ENCODE measurements at regions not wholly inside any gene's neighbourhood (a gene's known extent, or its start where the extent isn't known, plus 50 kb on each side); places are given as distances from the start of the nearest gene placed in this dataset.

DNA sequence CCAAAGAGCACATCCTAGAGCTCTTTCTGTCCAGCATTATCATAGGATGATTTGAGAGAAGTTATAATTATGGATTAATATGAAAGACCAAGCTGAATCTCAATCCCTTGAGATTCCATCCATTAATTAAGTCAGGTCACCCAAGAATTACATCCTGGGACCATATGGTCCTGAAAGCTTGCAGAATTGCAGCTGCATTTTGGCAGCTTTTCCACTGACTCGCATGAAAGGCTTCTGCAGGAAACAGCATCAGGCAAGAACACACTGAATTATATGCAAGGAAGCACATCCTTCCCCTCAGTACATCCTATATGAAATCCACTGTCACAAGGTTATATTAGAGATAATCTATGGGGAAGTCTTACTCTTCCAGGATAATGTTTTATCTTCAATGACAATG lies 109.1 kb upstream of the CTNND2 start:
- H3K79me2 ChIP-seq (ENCODE audit: control insufficient read depth, low read length): no peaks in the 10 kb centered on the region
- no peak overlapping the region for H3K27ac ChIP-seq (ENCODE audit: low read depth, low read length)
- no peaks in the 10 kb centered on the region for H3K9me2 ChIP-seq (replicated peaks; ENCODE audit: control insufficient read depth, low read length)
- no peaks in the 10 kb centered on the region for H3K27me3 ChIP-seq (ENCODE audit: control insufficient read depth, low read length)
- H3K9me3 ChIP-seq (ENCODE audit: control insufficient read depth, insufficient read depth, low read length): no peaks in the 10 kb centered on the region; the same call in 1 of the 2 replicates
- TF ChIP-seq CTCF (IDR thresholded peaks at IDR 0.05; ENCODE audit: low read depth, low read length, poor library complexity, severe bottlenecking) (no peak), EZH2phosphoT487 (IDR thresholded peaks at IDR 0.05; ENCODE audit: borderline replicate concordance, low read length) (no peak)
- H3F3A ChIP-seq (ENCODE audit: control insufficient read depth, insufficient read depth): no peaks in the 10 kb centered on the region
- no peaks in the 10 kb centered on the region for H4K20me1 ChIP-seq (ENCODE audit: control insufficient read depth, insufficient read depth, low read depth, low read length)
- H3K4me3 ChIP-seq (ENCODE audit: low read length): no peak overlapping the region
- no peak overlapping the region for H3K4me2 ChIP-seq (ENCODE audit: low read length)
- H3K4me1 ChIP-seq (ENCODE audit: control insufficient read depth, low read length): no peaks in the 10 kb centered on the region
- no peaks in the 10 kb centered on the region for H3K36me3 ChIP-seq (ENCODE audit: control insufficient read depth, low read length)

DNA sequence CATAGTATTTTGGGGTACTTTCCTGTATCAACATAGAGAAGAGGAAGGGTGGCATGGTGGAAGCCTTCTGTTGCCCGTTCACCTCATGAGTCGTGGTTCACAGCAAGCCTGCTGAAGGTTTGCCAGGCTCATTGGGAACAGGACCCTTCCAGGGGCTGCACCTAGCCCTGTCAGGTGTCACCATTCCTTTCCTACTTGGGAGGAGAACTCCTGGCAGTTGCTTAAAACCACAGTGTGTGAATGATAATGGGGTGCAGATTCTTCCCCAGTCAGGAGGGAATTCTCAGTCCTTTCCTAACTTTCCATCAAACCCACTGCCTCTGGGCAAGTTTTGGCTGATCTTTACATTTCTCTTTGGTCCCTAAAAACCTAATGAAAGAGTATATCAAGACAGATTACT lies 99.4 kb upstream of the CTNND2 start:
- Histone ChIP-seq H4K20me1 (ENCODE audit: control insufficient read depth, insufficient read depth, low read depth, low read length) (no peaks in the 10 kb centered on the region), H3F3A (ENCODE audit: control insufficient read depth, insufficient read depth) (no peaks in the 10 kb centered on the region), H3K4me2 (ENCODE audit: low read length) (no peak overlapping the region), H3K36me3 (ENCODE audit: control insufficient read depth, low read length) (no peaks in the 10 kb centered on the region), H3K4me3 (ENCODE audit: low read length) (no peak overlapping the region), H3K9me3 (ENCODE audit: control insufficient read depth, insufficient read depth, low read length) (no peaks in the 10 kb centered on the region), H3K4me1 (ENCODE audit: control insufficient read depth, low read length) (no peaks in the 10 kb centered on the region), H3K79me2 (ENCODE audit: control insufficient read depth, low read length) (no peaks in the 10 kb centered on the region), H3K27me3 (ENCODE audit: control insufficient read depth, low read length) (no peaks in the 10 kb centered on the region), H3K27ac (ENCODE audit: low read depth, low read length) (no peak overlapping the region), H3K9me2 (replicated peaks; ENCODE audit: control insufficient read depth, low read length) (no peaks in the 10 kb centered on the region)
- no peak for TF ChIP-seq CTCF (IDR thresholded peaks at IDR 0.05; ENCODE audit: low read depth, low read length, poor library complexity, severe bottlenecking)
- TF ChIP-seq EZH2phosphoT487 (IDR thresholded peaks at IDR 0.05; ENCODE audit: borderline replicate concordance, low read length): no peak

GRCh38 chr5:11998397-11998796 lies 94.2 kb upstream of the CTNND2 start:
- Histone ChIP-seq H3K9me3 (ENCODE audit: control insufficient read depth, insufficient read depth, low read length) (no peaks in the 10 kb centered on the region), H3F3A (ENCODE audit: control insufficient read depth, insufficient read depth) (no peaks in the 10 kb centered on the region), H3K27ac (ENCODE audit: low read depth, low read length) (no peak overlapping the region), H3K36me3 (ENCODE audit: control insufficient read depth, low read length) (no peaks in the 10 kb centered on the region), H3K4me1 (ENCODE audit: control insufficient read depth, low read length) (no peaks in the 10 kb centered on the region), H3K9me2 (replicated peaks; ENCODE audit: control insufficient read depth, low read length) (no peaks in the 10 kb centered on the region), H3K4me3 (ENCODE audit: low read length) (no peak overlapping the region), H3K4me2 (ENCODE audit: low read length) (no peak overlapping the region), H4K20me1 (ENCODE audit: control insufficient read depth, insufficient read depth, low read depth, low read length) (no peaks in the 10 kb centered on the region), H3K27me3 (ENCODE audit: control insufficient read depth, low read length) (no peaks in the 10 kb centered on the region), H3K79me2 (ENCODE audit: control insufficient read depth, low read length) (no peaks in the 10 kb centered on the region)
- TF ChIP-seq EZH2phosphoT487 (IDR thresholded peaks at IDR 0.05; ENCODE audit: borderline replicate concordance, low read length): no peak
- no peak for TF ChIP-seq CTCF (IDR thresholded peaks at IDR 0.05; ENCODE audit: low read depth, low read length, poor library complexity, severe bottlenecking)

DNA sequence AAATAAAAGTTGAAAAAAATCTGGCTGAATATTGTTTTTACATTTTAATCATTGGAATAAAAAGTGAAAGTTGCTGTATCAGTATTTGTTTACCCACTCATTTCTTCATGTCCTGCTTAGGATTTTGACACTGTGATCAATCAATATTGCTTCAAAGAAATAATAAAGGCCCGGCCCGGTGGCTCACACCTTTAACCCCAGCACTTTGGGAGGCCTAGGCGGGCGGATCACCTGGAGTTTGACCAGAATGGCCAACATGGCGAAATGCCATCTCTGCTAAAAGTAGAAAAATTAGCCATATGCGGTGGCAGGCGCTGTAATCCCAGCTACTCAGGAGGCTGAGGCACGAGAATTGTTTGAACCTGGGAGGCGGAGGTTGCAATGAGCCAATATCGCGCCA lies 93.7 kb upstream of the CTNND2 start:
- H3K27ac ChIP-seq (ENCODE audit: low read depth, low read length): no peak overlapping the region
- TF ChIP-seq EZH2phosphoT487 (IDR thresholded peaks at IDR 0.05; ENCODE audit: borderline replicate concordance, low read length) (no peak), CTCF (IDR thresholded peaks at IDR 0.05; ENCODE audit: low read depth, low read length, poor library complexity, severe bottlenecking) (no peak)
- H3K4me1 ChIP-seq (ENCODE audit: control insufficient read depth, low read length): no peaks in the 10 kb centered on the region
- no peak overlapping the region for H3K4me2 ChIP-seq (ENCODE audit: low read length)
- no peaks in the 10 kb centered on the region for H3K79me2 ChIP-seq (ENCODE audit: control insufficient read depth, low read length)
- no peaks in the 10 kb centered on the region for H4K20me1 ChIP-seq (ENCODE audit: control insufficient read depth, insufficient read depth, low read depth, low read length)
- no peaks in the 10 kb centered on the region for H3K9me3 ChIP-seq (ENCODE audit: control insufficient read depth, insufficient read depth, low read length)
- no peaks in the 10 kb centered on the region for H3K27me3 ChIP-seq (ENCODE audit: control insufficient read depth, low read length)
- no peaks in the 10 kb centered on the region for H3K36me3 ChIP-seq (ENCODE audit: control insufficient read depth, low read length)
- no peaks in the 10 kb centered on the region for H3F3A ChIP-seq (ENCODE audit: control insufficient read depth, insufficient read depth)
- no peaks in the 10 kb centered on the region for H3K9me2 ChIP-seq (replicated peaks; ENCODE audit: control insufficient read depth, low read length)
- no peak overlapping the region for H3K4me3 ChIP-seq (ENCODE audit: low read length)

Data from DOHH2 (cell line).